Right renal pelvis (tissue), 4 donors: ENCODE measurements at regions not wholly inside any gene's neighbourhood (a gene's known extent, or its start where the extent isn't known, plus 50 kb on each side); places are given as distances from the start of the nearest gene placed in this dataset.
"Not testable (repeated sequence)": the region's sequence is repeated elsewhere in the genome, so short reads cannot be mapped to it uniquely, and the experiment has no call there.

Experiments used
- DNase-seq, 4 donors: peaks; one replicate each; pipeline ENCODE4 v3.0.0-alpha.2; 2013; ENCODE audit warnings: low read depth in 4 of 4, low spot score in 3 of 4, missing footprints in 1 of 4

- DNase-seq = peak in 1 of 4 donors; percentile 4
These were observed 546.4 kb upstream of the ARRDC3 start for GRCh38 chr5:91929522-91929817.

GRCh38 chr5:91928754-91929521 is 545.8 kb upstream of the ARRDC3 start:
- no peak for DNase-seq

- no peak for DNase-seq
These were observed 544.3 kb upstream of the ARRDC3 start for GRCh38 chr5:91927439-91927838.

- no peak for DNase-seq
These were observed 542.1 kb upstream of the ARRDC3 start for GRCh38 chr5:91925249-91925648.

- not testable (repeated sequence) for DNase-seq
These were observed 534.1 kb upstream of the ARRDC3 start for GRCh38 chr5:91917037-91917814.

- DNase-seq = no peak
These were observed 527.5 kb upstream of the ARRDC3 start for GRCh38 chr5:91910655-91911054.

GRCh38 chr5:91910247-91910646 is 527.1 kb upstream of the ARRDC3 start:
- no peak for DNase-seq

- no peak for DNase-seq
These were observed 523.4 kb upstream of the ARRDC3 start for GRCh38 chr5:91906494-91906893.

GRCh38 chr5:91906027-91906426 is 522.9 kb upstream of the ARRDC3 start:
- DNase-seq = no peak

- DNase-seq = no peak
These were observed 515.8 kb upstream of the ARRDC3 start for GRCh38 chr5:91898898-91899297.

- DNase-seq = no peak
These were observed 514.9 kb upstream of the ARRDC3 start for GRCh38 chr5:91898019-91898418.

- DNase-seq = no peak
These were observed 505.7 kb upstream of the ARRDC3 start for GRCh38 chr5:91888810-91889209.

- DNase-seq = no peak
These were observed 502.5 kb upstream of the ARRDC3 start for GRCh38 chr5:91885291-91886265.

- no peak for DNase-seq
These were observed 500.9 kb upstream of the ARRDC3 start for GRCh38 chr5:91884036-91884435.

GRCh38 chr5:91875196-91875779 is 492.2 kb upstream of the ARRDC3 start:
- no peak for DNase-seq

- DNase-seq = no peak
These were observed 484.7 kb upstream of the ARRDC3 start for GRCh38 chr5:91867799-91868198.

GRCh38 chr5:91865915-91866314 is 482.8 kb upstream of the ARRDC3 start:
- no peak for DNase-seq

GRCh38 chr5:91864962-91865361 is 481.8 kb upstream of the ARRDC3 start:
- DNase-seq = no peak

- no peak for DNase-seq
These were observed 468.6 kb upstream of the ARRDC3 start for GRCh38 chr5:91851670-91852069.

GRCh38 chr5:91850031-91850430 is 466.9 kb upstream of the ARRDC3 start:
- DNase-seq = no peak

- no peak for DNase-seq
These were observed 466.0 kb upstream of the ARRDC3 start for GRCh38 chr5:91849069-91849468.
